Stimulated activated effector memory CD8-positive, alpha-beta T cell treated with anti-CD3 and anti-CD28 coated beads, Interleukin-12 subunit alpha, Interleukin-12 subunit beta, amount 100 ng/mL, for 72 hours (primary cell): ENCODE measurements at regions not wholly inside any gene's neighbourhood (a gene's known extent, or its start where the extent isn't known, plus 50 kb on each side); places are given as distances from the start of the nearest gene placed in this dataset.
"Not testable (repeated sequence)": the region's sequence is repeated elsewhere in the genome, so short reads cannot be mapped to it uniquely, and the experiment has no call there.

ENCODE experiments used
- ATAC-seq: fragments of 150-1000 bp; cut with Tn5 transposase; 2 replicates; pipeline ENCODE4 v1.10.0; 2021
- DNase-seq, 2 donors: peaks; one replicate each; pipeline ENCODE4 v3.0.0; 2021 to 2022; ENCODE audit warnings: low spot score in 2 of 2
- H3K27ac Mint-ChIP-seq: one replicate; pipeline ENCODE4 v1.8.0; 2022; ENCODE audit warnings: mild to moderate bottlenecking, mixed read lengths
- H3K36me3 Mint-ChIP-seq: one replicate; pipeline ENCODE4 v1.8.0; 2022; ENCODE audit warnings: mild to moderate bottlenecking, mixed read lengths
- H3K4me1 Mint-ChIP-seq: one replicate; pipeline ENCODE4 v1.8.0; 2022; ENCODE audit warnings: mixed read lengths
- H3K4me3 Mint-ChIP-seq: one replicate; pipeline ENCODE4 v1.8.0; 2022; ENCODE audit warnings: mild to moderate bottlenecking, mixed read lengths
- H3K9me3 Mint-ChIP-seq: one replicate; pipeline ENCODE4 v1.8.0; 2022; ENCODE audit warnings: mixed read lengths

DNA sequence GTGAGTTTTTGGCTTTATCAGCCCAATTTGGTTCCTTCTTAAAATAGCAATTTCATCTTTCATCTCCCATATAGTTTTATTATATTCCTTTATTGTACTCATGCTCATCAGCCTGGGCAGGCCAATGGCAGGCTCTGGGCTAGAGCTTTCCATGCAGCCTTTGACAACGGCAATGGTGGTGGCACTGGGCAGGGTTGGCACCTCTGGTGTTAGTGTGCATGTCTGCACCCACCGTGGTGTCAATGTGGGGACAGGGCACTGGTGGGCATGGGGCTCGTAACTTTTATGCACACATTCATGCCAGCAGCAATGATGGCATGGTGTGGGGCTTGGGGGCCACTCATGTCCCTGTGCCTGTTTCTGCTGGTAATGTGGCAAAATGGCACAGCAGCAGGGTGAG, 1305.4 kb downstream of the DSC3 start:
- Mint-ChIP-seq H3K36me3 (no peaks in the 10 kb centered on the region), H3K9me3 (peaks cover 9% of the 10 kb centered on the region), H3K4me1 (no peaks in the 10 kb centered on the region), H3K4me3 (no peak overlapping the region), H3K27ac (no peak overlapping the region)
- no peak for DNase-seq
- no peak for ATAC-seq

DNA sequence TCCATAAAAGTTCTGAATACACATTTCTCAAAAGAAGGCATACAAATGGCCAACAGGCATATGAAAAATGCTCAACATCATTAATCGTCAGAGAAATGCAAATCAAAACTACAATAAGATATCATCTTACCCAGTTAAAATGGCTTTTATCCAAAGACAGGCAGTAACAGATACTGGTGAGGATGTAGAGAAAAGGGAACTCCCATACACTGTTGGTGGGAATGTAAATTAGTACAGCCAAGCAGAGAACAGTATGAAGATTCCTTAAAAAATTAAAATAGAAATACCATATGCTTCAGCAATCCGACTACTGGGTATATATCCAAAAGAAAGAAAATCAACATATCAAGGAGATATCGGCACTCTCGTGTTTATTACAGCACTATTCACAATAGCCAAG, 1312.5 kb downstream of the DSC3 start:
- Mint-ChIP-seq H3K4me3 (no peak overlapping the region), H3K36me3 (no peaks in the 10 kb centered on the region), H3K9me3 (peaks cover 17% of the 10 kb centered on the region), H3K4me1 (no peaks in the 10 kb centered on the region), H3K27ac (no peak overlapping the region)
- ATAC-seq: no peak
- no peak for DNase-seq

GRCh38 chr18:29726646-29727045, 1315.9 kb downstream of the DSC3 start:
- Mint-ChIP-seq H3K36me3 (no peaks in the 10 kb centered on the region), H3K27ac (no peak overlapping the region)
- no peak for ATAC-seq

DNA sequence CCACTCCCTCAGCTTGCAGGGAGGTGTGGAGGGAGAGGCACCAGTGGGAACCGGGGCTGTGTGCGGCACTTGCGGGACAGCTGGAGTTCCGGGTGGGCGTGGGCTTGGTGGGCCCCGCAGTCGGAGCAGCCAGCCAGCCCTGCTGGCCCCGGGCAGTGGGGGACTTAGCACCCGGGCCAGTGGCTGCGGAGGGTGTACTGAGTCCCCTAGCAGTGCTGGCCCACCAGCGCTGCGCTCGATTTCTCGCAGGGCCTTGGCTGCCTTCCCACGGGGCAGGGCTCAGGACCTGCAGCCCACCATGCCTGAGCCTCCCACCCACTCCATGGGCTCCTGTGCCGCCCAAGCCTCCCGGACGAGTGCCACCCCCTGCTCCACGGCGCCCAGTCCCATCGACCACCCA, 1319.1 kb downstream of the DSC3 start:
- H3K9me3 Mint-ChIP-seq: peaks cover 29% of the 10 kb centered on the region
- DNase-seq, H3K4me3 Mint-ChIP-seq, H3K27ac Mint-ChIP-seq, ATAC-seq, H3K36me3 Mint-ChIP-seq, H3K4me1 Mint-ChIP-seq: not testable (repeated sequence)

More at GRCh38 chr18:29726646-29727045, 1315.9 kb downstream of the DSC3 start:
- Mint-ChIP-seq H3K4me1 (no peaks in the 10 kb centered on the region), H3K4me3 (no peak overlapping the region), H3K9me3 (peaks cover 22% of the 10 kb centered on the region)
- no peak for DNase-seq

- not testable (repeated sequence) for H3K27ac Mint-ChIP-seq, H3K4me1 Mint-ChIP-seq
Observed at GRCh38 chr18:29715960-29716359, 1326.6 kb downstream of the DSC3 start.

DNA sequence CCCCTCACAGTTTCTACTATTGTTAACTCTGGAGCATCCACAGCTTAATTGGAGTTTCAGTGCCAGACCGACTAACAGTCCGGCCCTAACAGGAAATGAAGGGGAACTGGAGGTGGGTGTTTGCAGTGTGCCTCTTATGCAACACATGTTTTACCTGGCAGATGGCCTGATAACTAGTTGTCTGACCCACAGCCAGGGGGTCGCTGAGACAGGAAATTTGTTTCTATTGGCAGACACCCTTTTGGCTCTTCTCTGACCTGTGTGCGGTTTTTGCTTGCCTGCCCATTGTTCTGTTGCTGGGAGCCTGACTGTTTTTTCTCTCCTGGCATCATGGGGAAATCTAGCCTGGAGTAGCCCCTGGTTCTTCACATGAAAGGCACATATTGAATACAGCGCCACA, 1329.8 kb downstream of the DSC3 start:
- H3K9me3 Mint-ChIP-seq: peaks cover 24% of the 10 kb centered on the region
- DNase-seq: no peak
- H3K27ac Mint-ChIP-seq: no peak overlapping the region
- no peak for ATAC-seq
- H3K4me1 Mint-ChIP-seq: no peaks in the 10 kb centered on the region
- H3K36me3 Mint-ChIP-seq: no peaks in the 10 kb centered on the region
- H3K4me3 Mint-ChIP-seq: no peak overlapping the region

More at GRCh38 chr18:29715960-29716359, 1326.6 kb downstream of the DSC3 start:
- ATAC-seq, DNase-seq, H3K4me3 Mint-ChIP-seq, H3K36me3 Mint-ChIP-seq: not testable (repeated sequence)
- peaks cover 25% of the 10 kb centered on the region for H3K9me3 Mint-ChIP-seq

DNA sequence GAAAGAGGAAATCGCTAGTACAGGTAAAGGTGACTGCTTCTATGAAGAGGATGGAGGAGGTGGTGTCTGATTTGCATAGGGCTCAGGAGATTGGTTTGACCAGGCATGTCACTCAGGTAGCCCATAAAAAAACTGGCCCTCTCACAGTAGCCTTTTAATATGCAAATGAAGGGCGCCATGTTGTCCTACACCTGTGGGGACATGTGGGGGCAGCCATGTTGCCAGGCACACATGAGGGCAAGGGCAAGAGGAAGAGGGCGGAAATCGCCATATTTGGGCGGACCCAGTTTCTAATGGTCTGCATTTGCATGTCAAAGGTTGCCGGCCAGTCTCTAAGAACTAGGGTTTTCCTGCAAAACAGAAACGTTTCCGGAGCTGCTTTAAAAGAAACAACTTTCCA, 1330.6 kb downstream of the DSC3 start:
- DNase-seq (no peak), ATAC-seq (no peak)
- Mint-ChIP-seq H3K36me3 (no peaks in the 10 kb centered on the region), H3K4me1 (no peaks in the 10 kb centered on the region), H3K27ac (no peak overlapping the region), H3K4me3 (no peak overlapping the region), H3K9me3 (peaks cover 29% of the 10 kb centered on the region)

DNA sequence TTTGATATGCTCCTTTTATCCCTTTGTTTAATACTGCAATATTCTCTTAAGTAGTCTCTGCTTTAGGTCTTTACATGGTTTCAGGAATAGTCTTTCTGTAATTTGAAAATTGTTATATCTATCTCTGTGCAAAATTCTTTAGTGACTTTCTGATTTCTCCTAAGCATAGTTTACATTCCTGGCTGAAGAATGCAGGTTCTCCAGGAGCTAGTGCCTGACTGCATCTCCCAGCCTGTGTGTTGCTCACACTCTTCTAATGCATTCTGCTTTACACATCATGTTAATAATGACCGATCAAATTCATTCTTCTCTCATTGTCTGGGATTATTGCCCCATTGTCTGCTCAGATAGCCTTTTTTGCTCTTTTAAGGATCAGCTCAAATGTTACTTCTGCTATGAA, 1349.2 kb downstream of the DSC3 start:
- ATAC-seq: no peak
- Mint-ChIP-seq H3K9me3 (peaks cover 13% of the 10 kb centered on the region), H3K27ac (no peak overlapping the region), H3K4me1 (no peaks in the 10 kb centered on the region), H3K4me3 (no peak overlapping the region), H3K36me3 (no peaks in the 10 kb centered on the region)
- no peak for DNase-seq

DNA sequence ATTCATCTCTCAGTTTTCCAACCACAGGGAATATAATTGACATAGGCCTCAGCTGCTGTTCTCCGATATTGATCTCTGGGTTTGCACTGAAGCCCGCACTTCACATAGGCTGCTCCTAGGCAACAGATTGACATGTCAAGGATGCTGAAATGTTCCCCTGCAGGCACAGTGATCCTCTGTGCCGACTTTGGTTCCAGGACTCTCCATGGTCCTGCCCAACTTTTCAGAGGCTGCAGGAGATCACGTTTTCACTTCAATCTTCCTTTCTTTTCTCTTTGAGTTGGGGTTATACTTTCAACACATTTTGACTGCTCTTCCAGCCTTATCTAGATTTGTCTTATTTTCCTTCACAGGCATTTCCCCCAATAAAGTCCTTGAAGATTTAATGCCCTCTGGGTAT, 1361.0 kb downstream of the DSC3 start:
- Mint-ChIP-seq H3K4me1 (no peaks in the 10 kb centered on the region), H3K27ac (no peak overlapping the region), H3K4me3 (no peak overlapping the region), H3K36me3 (no peaks in the 10 kb centered on the region), H3K9me3 (peaks cover 14% of the 10 kb centered on the region)
- no peak for ATAC-seq
- no peak for DNase-seq

GRCh38 chr18:29664278-29665036, 1378.1 kb downstream of the DSC3 start:
- Mint-ChIP-seq H3K9me3 (peaks cover 10% of the 10 kb centered on the region), H3K4me1 (no peaks in the 10 kb centered on the region), H3K36me3 (no peaks in the 10 kb centered on the region), H3K27ac (no peak overlapping the region), H3K4me3 (no peak overlapping the region)
- no peak for DNase-seq
- no peak for ATAC-seq

DNA sequence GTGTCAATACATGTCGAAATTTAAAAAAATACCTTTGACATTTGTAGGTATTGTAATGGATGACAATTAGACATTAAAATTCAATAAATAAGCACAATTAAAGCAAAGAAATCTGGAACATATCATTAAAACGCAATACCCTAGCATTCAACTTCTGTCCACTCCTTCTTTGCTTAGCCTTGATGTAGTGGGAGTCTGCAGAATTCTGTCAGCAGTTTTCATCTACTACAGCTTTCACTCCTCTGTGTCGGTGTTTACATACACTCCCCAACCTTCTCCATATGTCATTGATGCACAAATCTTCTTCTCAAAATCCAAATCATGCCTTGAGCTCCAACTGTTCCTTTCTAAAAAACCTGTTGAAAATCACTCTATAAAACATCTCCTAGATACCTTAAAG, 1380.6 kb downstream of the DSC3 start:
- Mint-ChIP-seq H3K27ac (no peak overlapping the region), H3K4me1 (no peaks in the 10 kb centered on the region), H3K9me3 (peaks cover 13% of the 10 kb centered on the region), H3K4me3 (no peak overlapping the region), H3K36me3 (no peaks in the 10 kb centered on the region)
- no peak for DNase-seq
- ATAC-seq: no peak

GRCh38 chr18:29660777-29661176, 1381.8 kb downstream of the DSC3 start:
- Mint-ChIP-seq H3K36me3 (no peaks in the 10 kb centered on the region), H3K4me1 (no peaks in the 10 kb centered on the region), H3K27ac (no peak overlapping the region), H3K4me3 (no peak overlapping the region), H3K9me3 (peaks cover 17% of the 10 kb centered on the region)
- DNase-seq: no peak
- ATAC-seq: no peak

- peaks cover 27% of the 10 kb centered on the region for H3K9me3 Mint-ChIP-seq
- H3K27ac Mint-ChIP-seq: no peak overlapping the region
- no peak overlapping the region for H3K4me3 Mint-ChIP-seq
- H3K36me3 Mint-ChIP-seq: no peaks in the 10 kb centered on the region
- no peaks in the 10 kb centered on the region for H3K4me1 Mint-ChIP-seq
- ATAC-seq (no peak), DNase-seq (no peak)
Observed at GRCh38 chr18:29653671-29654215, 1388.8 kb downstream of the DSC3 start.

GRCh38 chr18:29652797-29653196, 1389.7 kb downstream of the DSC3 start:
- Mint-ChIP-seq H3K4me3 (no peak overlapping the region), H3K4me1 (no peaks in the 10 kb centered on the region), H3K9me3 (peaks cover 27% of the 10 kb centered on the region), H3K27ac (no peak overlapping the region), H3K36me3 (no peaks in the 10 kb centered on the region)
- DNase-seq: no peak
- ATAC-seq: no peak

DNA sequence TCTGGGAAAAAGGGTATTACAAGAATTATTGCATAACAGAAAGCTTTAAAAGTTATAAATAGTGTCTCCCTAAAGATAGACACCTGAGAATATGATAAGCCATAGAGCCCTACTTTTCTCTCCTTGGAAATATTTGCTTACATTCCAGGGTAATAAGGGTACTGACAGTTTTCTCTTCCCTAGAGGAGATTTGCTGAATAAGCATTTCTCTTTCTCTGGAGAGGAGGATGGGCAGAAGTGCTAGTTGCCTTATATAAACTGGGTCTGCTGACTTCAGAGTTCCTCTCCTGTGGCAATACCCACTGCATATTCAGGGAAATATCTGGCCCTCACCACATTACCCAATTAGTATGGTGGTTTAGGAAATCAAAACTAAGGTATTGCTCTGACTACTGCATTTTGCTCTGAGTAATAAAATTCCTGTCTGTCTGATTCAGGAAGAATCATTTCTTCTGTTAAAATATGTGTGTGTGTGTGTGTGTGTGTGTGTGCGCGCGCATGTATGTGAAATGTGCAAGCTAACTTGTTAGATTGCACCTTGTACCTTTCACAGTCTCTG, 1391.3 kb downstream of the DSC3 start:
- ATAC-seq (no peak), DNase-seq (no peak)
- Mint-ChIP-seq H3K36me3 (no peaks in the 10 kb centered on the region), H3K9me3 (peaks cover 29% of the 10 kb centered on the region), H3K27ac (no peak overlapping the region), H3K4me3 (no peak overlapping the region), H3K4me1 (no peaks in the 10 kb centered on the region)

DNA sequence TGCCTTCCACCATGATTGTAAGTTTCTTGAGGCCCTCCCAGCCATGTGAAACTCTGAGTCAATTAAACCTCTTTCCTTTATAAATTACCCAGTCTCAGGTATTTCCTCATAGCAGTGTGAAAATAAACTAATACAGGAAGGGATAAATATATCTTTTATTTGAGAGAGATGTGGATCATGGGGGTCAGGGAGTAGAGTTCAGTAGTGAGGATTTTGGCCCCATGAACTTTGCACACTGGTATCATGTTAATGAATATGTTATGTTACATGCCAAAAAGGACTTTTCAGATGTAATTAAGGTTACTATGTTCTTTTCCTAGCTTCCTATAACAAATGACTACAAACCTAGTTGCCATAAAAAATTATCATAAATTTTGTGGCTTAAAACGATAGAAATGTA, 1393.7 kb downstream of the DSC3 start:
- Mint-ChIP-seq H3K4me1 (no peaks in the 10 kb centered on the region), H3K36me3 (no peaks in the 10 kb centered on the region), H3K4me3 (no peak overlapping the region), H3K27ac (no peak overlapping the region), H3K9me3 (peaks cover 16% of the 10 kb centered on the region)
- DNase-seq (no peak), ATAC-seq (no peak)
